HEK293 (cell line): ENCODE measurements at regions not wholly inside any gene's neighbourhood (a gene's known extent, or its start where the extent isn't known, plus 50 kb on each side); places are given as distances from the start of the nearest gene placed in this dataset.

Experiments
- CTCF ChIA-PET: fragments of 350-600 bp; formaldehyde crosslinking; extraction: SDS; loops from one replicate; lab custom pipeline; 2021; ENCODE audit warnings: antibody characterized with exemption; lab: Yijun Ruan, JAX
- POLR2A ChIA-PET: fragments of 300-600 bp; formaldehyde crosslinking; extraction: SDS; loops from one replicate; lab custom pipeline; 2020; ENCODE audit warnings: antibody characterized with exemption, inconsistent platforms; lab: Yijun Ruan, JAX
- H3K27ac ChIP-seq: fragments of 200-500 bp; sonication (Bioruptor generic); 2 replicates; pipeline ENCODE4 v1.5.1; 2014; ENCODE audit warnings: low read depth, low read length, control low read depth, inconsistent platforms; ENCODE audit errors: extremely low read depth
- H3K36me3 ChIP-seq, 2 experiments: fragments of 200-500 bp in 1 of 2; sonication (Bioruptor generic) in 1 of 2; 1 replicate in 1 of 2; 2 replicates in 1 of 2; pipeline ENCODE4 v1.5.1; 2014 to 2017; ENCODE audit warnings: inconsistent platforms in 2 of 2, low read length in 2 of 2; ENCODE audit not compliant: control insufficient read depth in 2 of 2, insufficient read depth in 1 of 2
- H3K4me1 ChIP-seq: fragments of 200-500 bp; sonication (Bioruptor generic); 2 replicates; pipeline ENCODE4 v1.5.1; 2014; ENCODE audit warnings: mild to moderate bottlenecking, low read length, inconsistent platforms; ENCODE audit not compliant: control insufficient read depth, insufficient read depth
- H3K4me3 ChIP-seq: 2 replicates; pipeline ENCODE4 v1.5.1; 2011; ENCODE audit warnings: low read depth, mild to moderate bottlenecking, control low read depth, low read length, moderate library complexity
- H3K9me3 ChIP-seq: fragments of 200-500 bp; sonication (Bioruptor generic); 2 replicates; pipeline ENCODE4 v1.5.1; 2014; ENCODE audit warnings: low read depth, low read length, inconsistent platforms; ENCODE audit not compliant: control insufficient read depth, insufficient read depth
- TRIM28 ChIP-seq: IDR thresholded peaks from 2 replicates; pipeline ENCODE4 v1.6.1; 2011; ENCODE audit warnings: low read length, control low read depth, borderline replicate concordance
- YY2 ChIP-seq: fragments of 450-650 bp; formaldehyde crosslinking; IDR thresholded peaks from 2 replicates; pipeline ENCODE4 v1.5.1; 2016; ENCODE audit warnings: missing biosample characterization, missing genetic modification characterization
- ZBTB17 ChIP-seq: fragments of 450-650 bp; formaldehyde crosslinking; IDR thresholded peaks from 2 replicates; pipeline ENCODE4 v1.5.1; 2016; ENCODE audit warnings: missing biosample characterization, missing genetic modification characterization
- ZBTB21 ChIP-seq: fragments of 450-650 bp; formaldehyde crosslinking; IDR thresholded peaks from 2 replicates; pipeline ENCODE4 v1.5.1; 2017; ENCODE audit warnings: missing biosample characterization, missing genetic modification characterization
- ZBTB48 ChIP-seq: fragments of 450-650 bp; formaldehyde crosslinking; IDR thresholded peaks from 2 replicates; pipeline ENCODE4 v1.5.1; 2016; ENCODE audit warnings: missing biosample characterization, missing genetic modification characterization
- ZBTB8A ChIP-seq: fragments of 450-650 bp; formaldehyde crosslinking; IDR thresholded peaks from 2 replicates; pipeline ENCODE4 v1.5.1; 2016; ENCODE audit warnings: missing biosample characterization, missing genetic modification characterization
- ZNF146 ChIP-seq: fragments of 450-650 bp; formaldehyde crosslinking; IDR thresholded peaks from 2 replicates; pipeline ENCODE4 v1.5.1; 2016; ENCODE audit warnings: missing biosample characterization, missing genetic modification characterization
- ZNF311 ChIP-seq: fragments of 450-650 bp; formaldehyde crosslinking; IDR thresholded peaks from 2 replicates; pipeline ENCODE4 v1.5.1; 2017; ENCODE audit warnings: missing biosample characterization, missing genetic modification characterization, borderline replicate concordance
- ZNF560 ChIP-seq: fragments of 450-650 bp; formaldehyde crosslinking; IDR thresholded peaks from 2 replicates; pipeline ENCODE4 v1.5.1; 2017; ENCODE audit warnings: missing biosample characterization, missing genetic modification characterization, borderline replicate concordance
- ZNF670 ChIP-seq: fragments of 450-650 bp; formaldehyde crosslinking; IDR thresholded peaks from 2 replicates; pipeline ENCODE4 v1.5.1; 2016; ENCODE audit warnings: missing biosample characterization, missing genetic modification characterization, low read depth
- ZNF76 ChIP-seq: fragments of 450-650 bp; formaldehyde crosslinking; IDR thresholded peaks from 2 replicates; pipeline ENCODE4; 2016; ENCODE audit warnings: low read depth, missing biosample characterization, missing genetic modification characterization, borderline replicate concordance
- TF ChIP-seq, protein P1 (sequence below): fragments of 450-650 bp; formaldehyde crosslinking; conservative IDR thresholded peaks from 2 replicates; pipeline ENCODE4 v1.5.1; 2016; ENCODE audit warnings: low read depth, missing biosample characterization, missing genetic modification characterization
- TF ChIP-seq, protein P2 (sequence below): IDR thresholded peaks from 2 replicates; pipeline ENCODE4 v1.6.1; 2011; ENCODE audit warnings: mild to moderate bottlenecking, low read depth, low read length, borderline replicate concordance
- TF ChIP-seq, protein P3 (sequence below): fragments of 450-650 bp; formaldehyde crosslinking; IDR thresholded peaks from 2 replicates; pipeline ENCODE4 v1.5.1; 2016; ENCODE audit warnings: missing biosample characterization, missing genetic modification characterization
- TF ChIP-seq, protein P4 (sequence below): fragments of 450-650 bp; formaldehyde crosslinking; IDR thresholded peaks from 2 replicates; pipeline ENCODE4 v1.5.1; 2016; ENCODE audit warnings: missing biosample characterization, missing genetic modification characterization
- TF ChIP-seq, protein P5 (sequence below): fragments of 450-650 bp; formaldehyde crosslinking; IDR thresholded peaks from 2 replicates; pipeline ENCODE4 v1.5.1; 2016; ENCODE audit warnings: missing biosample characterization, missing genetic modification characterization
- TF ChIP-seq, protein P6 (sequence below): fragments of 450-650 bp; formaldehyde crosslinking; IDR thresholded peaks from 2 replicates; pipeline ENCODE4 v1.5.1; 2016; ENCODE audit warnings: missing biosample characterization, missing genetic modification characterization, borderline replicate concordance

DNA sequence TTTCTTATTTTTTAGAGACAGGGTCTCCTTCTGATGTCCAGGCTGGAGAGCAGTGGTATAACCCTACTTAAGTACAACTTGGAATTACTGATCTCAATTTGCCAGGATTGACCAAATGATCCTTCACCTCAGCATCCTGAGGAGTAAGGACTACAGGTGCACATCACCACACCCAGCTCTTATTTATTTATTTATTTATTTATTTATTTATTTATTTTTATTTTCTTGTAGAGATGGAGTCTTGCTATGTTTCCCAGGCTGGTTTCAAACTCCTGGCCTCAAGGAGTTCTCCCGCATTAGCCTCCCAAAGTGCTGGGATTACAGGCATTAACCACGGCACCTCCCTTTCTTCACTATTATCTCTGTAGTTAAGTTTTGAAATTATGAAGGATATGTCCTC is 117.5 kb upstream of the NEGR1 start (continued):
- TF ChIP-seq ZBTB8A (tag by site-specific recombination), result 0 out of 2 replicates have a peak, but pooled peaks have one; percentile 22
- TF ChIP-seq, protein P1, sequence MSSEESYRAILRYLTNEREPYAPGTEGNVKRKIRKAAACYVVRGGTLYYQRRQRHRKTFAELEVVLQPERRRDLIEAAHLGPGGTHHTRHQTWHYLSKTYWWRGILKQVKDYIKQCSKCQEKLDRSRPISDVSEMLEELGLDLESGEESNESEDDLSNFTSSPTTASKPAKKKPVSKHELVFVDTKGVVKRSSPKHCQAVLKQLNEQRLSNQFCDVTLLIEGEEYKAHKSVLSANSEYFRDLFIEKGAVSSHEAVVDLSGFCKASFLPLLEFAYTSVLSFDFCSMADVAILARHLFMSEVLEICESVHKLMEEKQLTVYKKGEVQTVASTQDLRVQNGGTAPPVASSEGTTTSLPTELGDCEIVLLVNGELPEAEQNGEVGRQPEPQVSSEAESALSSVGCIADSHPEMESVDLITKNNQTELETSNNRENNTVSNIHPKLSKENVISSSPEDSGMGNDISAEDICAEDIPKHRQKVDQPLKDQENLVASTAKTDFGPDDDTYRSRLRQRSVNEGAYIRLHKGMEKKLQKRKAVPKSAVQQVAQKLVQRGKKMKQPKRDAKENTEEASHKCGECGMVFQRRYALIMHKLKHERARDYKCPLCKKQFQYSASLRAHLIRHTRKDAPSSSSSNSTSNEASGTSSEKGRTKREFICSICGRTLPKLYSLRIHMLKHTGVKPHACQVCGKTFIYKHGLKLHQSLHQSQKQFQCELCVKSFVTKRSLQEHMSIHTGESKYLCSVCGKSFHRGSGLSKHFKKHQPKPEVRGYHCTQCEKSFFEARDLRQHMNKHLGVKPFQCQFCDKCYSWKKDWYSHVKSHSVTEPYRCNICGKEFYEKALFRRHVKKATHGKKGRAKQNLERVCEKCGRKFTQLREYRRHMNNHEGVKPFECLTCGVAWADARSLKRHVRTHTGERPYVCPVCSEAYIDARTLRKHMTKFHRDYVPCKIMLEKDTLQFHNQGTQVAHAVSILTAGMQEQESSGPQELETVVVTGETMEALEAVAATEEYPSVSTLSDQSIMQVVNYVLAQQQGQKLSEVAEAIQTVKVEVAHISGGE (tag by site-specific recombination), result peak; percentile 46; the same call in 1 of the 2 replicates
- TF ChIP-seq, protein P2, sequence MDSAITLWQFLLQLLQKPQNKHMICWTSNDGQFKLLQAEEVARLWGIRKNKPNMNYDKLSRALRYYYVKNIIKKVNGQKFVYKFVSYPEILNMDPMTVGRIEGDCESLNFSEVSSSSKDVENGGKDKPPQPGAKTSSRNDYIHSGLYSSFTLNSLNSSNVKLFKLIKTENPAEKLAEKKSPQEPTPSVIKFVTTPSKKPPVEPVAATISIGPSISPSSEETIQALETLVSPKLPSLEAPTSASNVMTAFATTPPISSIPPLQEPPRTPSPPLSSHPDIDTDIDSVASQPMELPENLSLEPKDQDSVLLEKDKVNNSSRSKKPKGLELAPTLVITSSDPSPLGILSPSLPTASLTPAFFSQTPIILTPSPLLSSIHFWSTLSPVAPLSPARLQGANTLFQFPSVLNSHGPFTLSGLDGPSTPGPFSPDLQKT, result no peak
- TF ChIP-seq, all 188 proteins: peak for 9

DNA sequence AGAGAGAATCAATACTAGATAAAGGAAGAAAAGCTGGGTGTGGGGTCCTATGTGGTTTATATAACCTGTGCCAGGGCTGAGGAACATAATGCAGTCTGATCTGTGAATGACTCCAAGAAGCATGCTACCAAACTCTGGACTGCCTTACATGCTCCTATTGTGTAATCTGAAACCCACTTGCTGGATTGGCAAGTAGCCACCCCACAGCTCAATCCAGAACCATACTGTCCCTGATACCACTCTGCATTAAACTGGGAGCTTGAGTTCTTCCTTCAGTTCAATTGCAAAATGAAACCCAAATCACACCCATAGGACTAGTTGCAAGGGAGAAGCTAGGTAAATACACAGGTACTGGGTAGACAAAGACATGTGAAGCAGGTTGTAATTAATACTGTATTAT is 115.4 kb upstream of the NEGR1 start:
- POLR2A ChIA-PET, result no interaction called here
- H3K27ac ChIP-seq, result no peak overlapping the region
- no peak for TF ChIP-seq ZNF670 (tag by site-specific recombination)
- TF ChIP-seq, protein P3, sequence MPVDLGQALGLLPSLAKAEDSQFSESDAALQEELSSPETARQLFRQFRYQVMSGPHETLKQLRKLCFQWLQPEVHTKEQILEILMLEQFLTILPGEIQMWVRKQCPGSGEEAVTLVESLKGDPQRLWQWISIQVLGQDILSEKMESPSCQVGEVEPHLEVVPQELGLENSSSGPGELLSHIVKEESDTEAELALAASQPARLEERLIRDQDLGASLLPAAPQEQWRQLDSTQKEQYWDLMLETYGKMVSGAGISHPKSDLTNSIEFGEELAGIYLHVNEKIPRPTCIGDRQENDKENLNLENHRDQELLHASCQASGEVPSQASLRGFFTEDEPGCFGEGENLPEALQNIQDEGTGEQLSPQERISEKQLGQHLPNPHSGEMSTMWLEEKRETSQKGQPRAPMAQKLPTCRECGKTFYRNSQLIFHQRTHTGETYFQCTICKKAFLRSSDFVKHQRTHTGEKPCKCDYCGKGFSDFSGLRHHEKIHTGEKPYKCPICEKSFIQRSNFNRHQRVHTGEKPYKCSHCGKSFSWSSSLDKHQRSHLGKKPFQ (tag by site-specific recombination), result no peak
- CTCF ChIA-PET, result interaction anchor here (0.9 kb wide), 1 partner anchor 33 kb away, joined by 4 read pairs; no protein-coding TSS in a partner anchor
- H3K9me3 ChIP-seq, result no peaks in the 10 kb centered on the region
- no peaks in the 10 kb centered on the region for H3K36me3 ChIP-seq
- no peak overlapping the region for H3K4me3 ChIP-seq
- no peaks in the 10 kb centered on the region for H3K4me1 ChIP-seq

DNA sequence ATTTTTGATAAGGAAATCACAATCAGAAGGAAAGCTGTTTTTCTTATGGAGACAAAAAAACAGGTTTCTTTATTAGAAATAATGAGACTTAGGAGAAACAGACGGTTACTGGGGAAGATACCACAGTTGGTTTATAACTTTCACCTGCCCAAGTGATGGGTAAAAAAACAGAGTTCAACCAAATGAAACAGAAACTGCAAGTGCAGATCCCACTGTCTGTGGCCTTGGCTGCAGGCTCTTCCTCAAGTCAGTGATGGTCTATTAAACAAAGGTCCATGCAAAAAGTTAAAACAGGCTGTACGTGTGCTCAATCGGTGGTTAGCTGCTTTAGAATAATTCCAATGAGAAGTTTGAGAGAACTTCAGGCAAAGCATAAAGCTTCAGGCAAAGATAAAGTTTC is 112.1 kb upstream of the NEGR1 start:
- Histone ChIP-seq H3K4me3 (no peak overlapping the region), H3K27ac (no peak overlapping the region), H3K36me3 (no peaks in the 10 kb centered on the region), H3K4me1 (no peaks in the 10 kb centered on the region), H3K9me3 (no peaks in the 10 kb centered on the region)
- ChIA-PET POLR2A (no interaction called here), CTCF (no interaction called here)
- TF ChIP-seq ZNF311 (no peak), YY2 (tag by site-specific recombination) (no peak), ZBTB48 (no peak), ZBTB17 (tag by site-specific recombination) (no peak), ZNF76 (no peak), ZBTB21 (tag by site-specific recombination) (no peak), TRIM28 (no peak), ZNF560 (tag by site-specific recombination) (no peak), ZBTB8A (tag by site-specific recombination) (no peak), ZNF146 (tag by site-specific recombination) (no peak)
- TF ChIP-seq, protein P4, sequence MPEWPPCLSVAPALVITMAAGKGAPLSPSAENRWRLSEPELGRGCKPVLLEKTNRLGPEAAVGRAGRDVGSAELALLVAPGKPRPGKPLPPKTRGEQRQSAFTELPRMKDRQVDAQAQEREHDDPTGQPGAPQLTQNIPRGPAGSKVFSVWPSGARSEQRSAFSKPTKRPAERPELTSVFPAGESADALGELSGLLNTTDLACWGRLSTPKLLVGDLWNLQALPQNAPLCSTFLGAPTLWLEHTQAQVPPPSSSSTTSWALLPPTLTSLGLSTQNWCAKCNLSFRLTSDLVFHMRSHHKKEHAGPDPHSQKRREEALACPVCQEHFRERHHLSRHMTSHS, result no peak
- TF ChIP-seq, protein P5, sequence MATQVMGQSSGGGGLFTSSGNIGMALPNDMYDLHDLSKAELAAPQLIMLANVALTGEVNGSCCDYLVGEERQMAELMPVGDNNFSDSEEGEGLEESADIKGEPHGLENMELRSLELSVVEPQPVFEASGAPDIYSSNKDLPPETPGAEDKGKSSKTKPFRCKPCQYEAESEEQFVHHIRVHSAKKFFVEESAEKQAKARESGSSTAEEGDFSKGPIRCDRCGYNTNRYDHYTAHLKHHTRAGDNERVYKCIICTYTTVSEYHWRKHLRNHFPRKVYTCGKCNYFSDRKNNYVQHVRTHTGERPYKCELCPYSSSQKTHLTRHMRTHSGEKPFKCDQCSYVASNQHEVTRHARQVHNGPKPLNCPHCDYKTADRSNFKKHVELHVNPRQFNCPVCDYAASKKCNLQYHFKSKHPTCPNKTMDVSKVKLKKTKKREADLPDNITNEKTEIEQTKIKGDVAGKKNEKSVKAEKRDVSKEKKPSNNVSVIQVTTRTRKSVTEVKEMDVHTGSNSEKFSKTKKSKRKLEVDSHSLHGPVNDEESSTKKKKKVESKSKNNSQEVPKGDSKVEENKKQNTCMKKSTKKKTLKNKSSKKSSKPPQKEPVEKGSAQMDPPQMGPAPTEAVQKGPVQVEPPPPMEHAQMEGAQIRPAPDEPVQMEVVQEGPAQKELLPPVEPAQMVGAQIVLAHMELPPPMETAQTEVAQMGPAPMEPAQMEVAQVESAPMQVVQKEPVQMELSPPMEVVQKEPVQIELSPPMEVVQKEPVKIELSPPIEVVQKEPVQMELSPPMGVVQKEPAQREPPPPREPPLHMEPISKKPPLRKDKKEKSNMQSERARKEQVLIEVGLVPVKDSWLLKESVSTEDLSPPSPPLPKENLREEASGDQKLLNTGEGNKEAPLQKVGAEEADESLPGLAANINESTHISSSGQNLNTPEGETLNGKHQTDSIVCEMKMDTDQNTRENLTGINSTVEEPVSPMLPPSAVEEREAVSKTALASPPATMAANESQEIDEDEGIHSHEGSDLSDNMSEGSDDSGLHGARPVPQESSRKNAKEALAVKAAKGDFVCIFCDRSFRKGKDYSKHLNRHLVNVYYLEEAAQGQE, result no peak
- TF ChIP-seq, protein P6, sequence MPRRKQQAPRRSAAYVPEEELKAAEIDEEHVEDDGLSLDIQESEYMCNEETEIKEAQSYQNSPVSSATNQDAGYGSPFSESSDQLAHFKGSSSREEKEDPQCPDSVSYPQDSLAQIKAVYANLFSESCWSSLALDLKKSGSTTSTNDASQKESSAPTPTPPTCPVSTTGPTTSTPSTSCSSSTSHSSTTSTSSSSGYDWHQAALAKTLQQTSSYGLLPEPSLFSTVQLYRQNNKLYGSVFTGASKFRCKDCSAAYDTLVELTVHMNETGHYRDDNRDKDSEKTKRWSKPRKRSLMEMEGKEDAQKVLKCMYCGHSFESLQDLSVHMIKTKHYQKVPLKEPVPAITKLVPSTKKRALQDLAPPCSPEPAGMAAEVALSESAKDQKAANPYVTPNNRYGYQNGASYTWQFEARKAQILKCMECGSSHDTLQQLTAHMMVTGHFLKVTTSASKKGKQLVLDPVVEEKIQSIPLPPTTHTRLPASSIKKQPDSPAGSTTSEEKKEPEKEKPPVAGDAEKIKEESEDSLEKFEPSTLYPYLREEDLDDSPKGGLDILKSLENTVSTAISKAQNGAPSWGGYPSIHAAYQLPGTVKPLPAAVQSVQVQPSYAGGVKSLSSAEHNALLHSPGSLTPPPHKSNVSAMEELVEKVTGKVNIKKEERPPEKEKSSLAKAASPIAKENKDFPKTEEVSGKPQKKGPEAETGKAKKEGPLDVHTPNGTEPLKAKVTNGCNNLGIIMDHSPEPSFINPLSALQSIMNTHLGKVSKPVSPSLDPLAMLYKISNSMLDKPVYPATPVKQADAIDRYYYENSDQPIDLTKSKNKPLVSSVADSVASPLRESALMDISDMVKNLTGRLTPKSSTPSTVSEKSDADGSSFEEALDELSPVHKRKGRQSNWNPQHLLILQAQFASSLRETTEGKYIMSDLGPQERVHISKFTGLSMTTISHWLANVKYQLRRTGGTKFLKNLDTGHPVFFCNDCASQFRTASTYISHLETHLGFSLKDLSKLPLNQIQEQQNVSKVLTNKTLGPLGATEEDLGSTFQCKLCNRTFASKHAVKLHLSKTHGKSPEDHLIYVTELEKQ (tag by site-specific recombination), result no peak
